Activated T-cell treated with anti-CD3 and anti-CD28 coated beads for 4 hours (primary cell): ENCODE measurements at regions not wholly inside any gene's neighbourhood (a gene's known extent, or its start where the extent isn't known, plus 50 kb on each side); places are given as distances from the start of the nearest gene placed in this dataset.
"Not testable (repeated sequence)": the region's sequence is repeated elsewhere in the genome, so short reads cannot be mapped to it uniquely, and the experiment has no call there.

ENCODE experiments used
- DNase-seq: peaks from one replicate; pipeline ENCODE4 v3.0.0-alpha.2; 2020

DNA sequence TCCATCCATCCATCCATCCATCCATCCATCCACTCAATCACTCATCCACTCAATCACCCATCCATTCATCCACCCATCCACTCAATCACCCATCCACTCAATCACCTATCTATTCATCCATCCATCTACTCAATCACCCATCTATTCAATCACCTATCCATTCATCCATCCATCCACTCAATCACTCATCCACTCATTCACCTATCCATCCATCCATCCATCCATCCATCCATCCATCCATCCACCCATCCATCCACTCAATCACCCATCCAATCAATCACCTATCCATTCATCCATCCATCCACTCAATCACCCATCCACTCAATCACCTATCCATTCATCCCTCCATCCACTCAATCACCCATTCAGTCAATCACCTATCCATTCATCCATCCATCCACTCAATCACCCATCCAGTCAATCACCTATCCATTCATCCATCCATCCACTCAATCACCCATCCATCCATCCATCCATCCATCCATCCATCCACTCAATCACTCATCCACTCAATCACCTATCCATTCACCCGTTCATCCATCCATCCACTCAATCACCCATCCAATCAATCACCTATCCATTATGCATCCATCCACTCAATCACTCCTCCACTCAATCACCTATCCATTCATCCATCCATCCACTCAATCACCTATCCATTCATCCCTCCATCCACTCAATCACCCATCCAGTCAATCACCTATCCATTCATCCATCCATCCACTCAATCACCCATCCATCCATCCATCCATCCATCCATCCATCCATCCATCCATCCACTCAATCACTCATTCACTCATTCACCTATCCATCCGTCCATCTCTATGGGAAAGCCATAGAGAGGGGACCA lies 114.7 kb upstream of the ZBTB40 start:
- DNase-seq, result not testable (repeated sequence)

DNA sequence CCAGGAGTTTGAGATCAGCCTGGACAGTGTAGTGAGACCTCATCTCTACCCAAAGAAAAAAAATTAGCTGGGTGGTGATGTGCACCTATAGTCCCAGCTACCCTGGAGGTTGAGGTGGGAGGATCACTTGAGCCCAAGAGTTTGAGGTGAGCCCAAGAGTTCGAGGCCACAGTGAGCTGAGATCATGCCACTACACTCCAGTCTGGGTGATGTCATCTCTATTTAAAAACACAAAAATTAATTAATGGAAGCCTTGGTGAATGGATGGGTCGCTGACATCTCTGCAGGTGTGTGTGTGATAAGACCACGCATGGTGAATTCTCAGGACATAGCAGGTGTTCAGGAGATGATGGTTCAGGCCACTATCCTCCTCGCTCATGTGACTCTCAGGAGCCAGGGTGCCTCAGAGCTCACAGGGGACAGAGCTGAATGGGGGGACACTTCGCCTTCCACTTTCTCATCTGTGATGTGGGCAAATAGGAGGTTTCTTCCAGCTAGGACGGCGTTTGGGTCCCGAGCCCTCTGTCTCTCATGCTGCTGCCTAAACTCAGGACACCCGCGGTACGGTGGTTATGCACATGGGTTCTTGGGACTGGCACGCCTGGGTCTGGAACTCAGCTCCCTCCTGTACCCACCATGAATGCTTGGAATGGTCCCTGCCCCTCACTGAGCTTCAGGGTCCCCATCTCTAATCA lies 113.4 kb upstream of the ZBTB40 start:
- DNase-seq, result no peak

DNA sequence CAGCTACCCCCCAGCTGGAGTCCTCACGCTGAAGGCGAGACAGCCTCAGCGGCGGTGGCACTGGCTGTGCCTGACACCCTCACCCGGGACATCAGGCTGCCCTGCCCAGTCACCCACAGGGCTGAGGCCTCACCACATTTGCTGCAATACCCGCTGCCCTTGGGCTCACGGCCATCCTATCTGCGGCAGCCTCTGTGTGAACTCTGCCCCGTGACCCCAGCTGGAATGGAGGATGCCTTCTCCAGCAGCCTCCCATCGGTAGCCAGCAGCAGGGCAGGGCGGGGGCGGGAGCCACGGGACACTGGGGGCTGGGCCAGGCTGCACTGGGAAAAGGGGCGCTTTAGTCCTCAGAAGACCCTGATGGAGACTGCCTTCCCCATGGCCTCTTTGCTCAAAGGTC lies 112.4 kb upstream of the ZBTB40 start:
- DNase-seq, result no peak

DNA sequence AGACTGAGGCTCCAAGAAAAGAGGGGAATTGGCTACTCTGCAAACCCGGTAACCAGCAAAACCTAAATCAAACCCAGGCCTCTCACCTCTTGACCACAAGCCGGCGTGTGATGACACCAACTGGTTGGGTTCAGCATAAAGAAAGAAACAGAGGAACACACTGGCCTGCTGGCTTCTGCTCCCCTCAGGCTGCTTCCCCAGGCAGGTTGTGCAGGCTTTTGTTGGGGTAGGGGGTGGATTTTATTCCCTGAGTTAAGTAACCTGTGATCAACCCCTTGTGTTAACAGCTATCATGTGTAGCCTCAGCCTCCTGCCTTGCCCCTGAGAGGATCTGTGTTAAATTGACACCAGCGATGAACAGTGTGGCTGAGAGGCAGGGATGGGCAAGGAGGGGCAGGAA lies 111.6 kb upstream of the ZBTB40 start:
- no peak for DNase-seq

DNA sequence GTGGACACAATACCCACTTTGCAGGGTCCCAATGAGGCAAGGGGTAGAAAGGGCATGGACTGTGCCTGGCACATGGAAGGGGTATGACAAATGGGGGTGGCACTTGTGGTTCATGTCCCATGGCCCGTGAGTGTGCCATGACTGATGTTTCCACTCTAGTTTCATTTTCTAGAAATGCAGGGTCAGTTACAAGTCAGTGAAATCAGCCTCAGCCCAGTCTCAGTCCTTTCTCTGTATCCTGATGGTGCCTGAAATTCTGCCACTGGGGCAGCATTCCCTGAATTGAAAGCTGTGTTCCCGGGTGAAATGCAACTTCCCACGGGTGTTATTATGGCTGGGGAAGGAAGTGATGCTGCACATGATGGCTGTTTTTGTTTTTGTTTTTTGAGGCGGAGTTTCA lies 110.8 kb upstream of the ZBTB40 start:
- no peak for DNase-seq

DNA sequence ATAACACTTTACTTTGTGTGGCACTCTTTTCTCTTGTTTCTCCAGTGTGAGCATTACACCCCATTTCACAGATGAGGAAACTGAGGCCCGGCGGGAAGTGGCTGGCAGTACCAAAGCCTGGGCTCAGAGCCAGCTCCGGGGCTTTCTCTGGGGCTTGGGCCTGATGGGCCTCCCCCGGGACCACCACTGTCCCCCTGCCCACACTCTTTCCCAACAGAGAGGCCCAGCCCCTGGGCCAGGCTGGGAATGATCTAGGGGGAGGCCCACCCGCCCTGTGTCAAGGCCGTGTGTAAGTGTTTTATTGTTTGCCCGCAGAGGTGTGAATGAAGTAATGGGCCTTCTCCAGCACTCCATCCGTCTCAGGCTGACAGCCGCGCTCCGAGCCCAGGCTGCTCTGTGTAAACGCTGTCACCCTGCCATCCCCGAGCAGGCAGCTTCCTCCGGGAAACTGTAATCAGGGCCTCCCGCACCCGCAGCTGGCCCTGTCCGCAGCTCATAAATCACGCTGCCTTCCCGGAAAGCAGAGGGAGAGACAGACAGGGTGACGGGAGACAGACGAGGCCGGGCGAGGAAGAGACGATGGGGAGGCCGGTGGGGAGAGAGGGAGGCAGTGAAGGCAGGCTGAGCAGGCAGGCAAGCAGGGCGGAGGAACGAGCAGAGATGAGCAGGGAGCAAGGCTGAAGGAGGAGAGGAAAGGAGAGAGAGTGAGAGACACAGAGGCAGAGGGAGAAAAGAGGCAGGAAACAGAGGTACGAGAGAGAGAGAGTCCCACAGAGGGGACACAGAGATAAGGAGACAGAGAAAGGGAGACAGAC lies 109.7 kb upstream of the ZBTB40 start:
- no peak for DNase-seq

DNA sequence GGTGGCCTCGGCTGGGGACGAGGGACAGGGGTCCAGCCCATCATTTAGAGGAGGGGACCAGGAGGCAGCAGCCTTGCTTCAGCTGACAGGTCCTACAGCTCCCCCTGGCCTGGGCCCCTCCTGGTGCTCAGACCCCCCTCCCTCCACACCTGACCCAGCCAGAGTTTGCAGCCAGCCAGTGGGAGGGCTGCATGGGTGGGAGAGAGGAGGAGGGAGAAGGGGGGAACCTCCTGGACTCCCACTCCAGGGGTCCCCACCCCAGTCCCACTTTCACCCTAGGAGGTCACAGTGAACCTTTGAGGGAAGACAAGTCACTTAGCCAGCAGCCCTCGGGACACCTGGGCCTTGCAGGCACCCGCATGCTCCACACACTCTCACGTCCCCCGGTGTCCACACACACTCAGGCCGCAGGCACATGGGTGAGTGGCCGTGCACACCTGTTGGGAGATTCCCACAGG lies 108.9 kb upstream of the ZBTB40 start:
- DNase-seq, result no peak

DNA sequence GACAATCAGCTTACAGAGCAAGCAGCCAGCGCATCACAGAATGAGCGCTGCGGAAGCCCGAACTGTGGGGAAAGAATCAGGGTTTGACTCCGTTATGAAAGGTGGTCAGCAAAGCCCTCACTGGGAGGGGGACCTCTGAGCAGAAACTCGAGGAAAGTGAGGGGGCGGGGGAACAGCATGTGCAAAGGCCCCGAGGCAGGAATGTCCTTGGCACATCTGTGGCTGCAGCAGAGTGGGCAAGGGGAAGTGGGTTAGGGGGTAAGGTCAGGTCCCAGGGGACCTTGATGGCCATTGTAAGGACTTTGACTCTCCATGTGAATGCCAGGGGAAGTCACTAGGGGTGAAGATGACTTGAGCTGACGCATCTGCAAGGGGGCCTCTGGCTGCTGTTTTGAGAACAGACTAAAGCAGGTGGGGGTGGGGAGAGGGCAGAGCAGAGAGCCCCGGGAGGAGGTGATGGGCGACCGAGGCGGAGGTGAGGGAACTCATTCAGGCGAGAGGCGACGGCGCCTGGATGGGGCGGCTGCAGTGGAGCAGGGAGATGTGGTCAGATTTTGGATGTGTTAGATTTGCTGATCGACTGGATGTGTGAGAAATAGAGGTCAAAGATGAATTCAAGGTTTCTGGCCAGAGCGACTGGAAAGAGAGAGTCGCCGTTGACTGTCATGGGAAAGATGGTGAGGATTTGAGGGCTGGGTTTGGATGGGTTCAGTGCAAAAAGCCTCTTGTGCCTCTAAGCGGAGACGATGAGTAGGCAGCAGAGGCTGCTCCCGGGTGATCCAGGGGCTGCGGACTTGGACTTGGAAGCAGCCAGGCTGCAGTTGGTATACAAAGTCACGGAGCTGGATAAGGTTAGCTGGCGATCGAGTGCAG lies 108.0 kb upstream of the ZBTB40 start:
- no peak for DNase-seq

DNA sequence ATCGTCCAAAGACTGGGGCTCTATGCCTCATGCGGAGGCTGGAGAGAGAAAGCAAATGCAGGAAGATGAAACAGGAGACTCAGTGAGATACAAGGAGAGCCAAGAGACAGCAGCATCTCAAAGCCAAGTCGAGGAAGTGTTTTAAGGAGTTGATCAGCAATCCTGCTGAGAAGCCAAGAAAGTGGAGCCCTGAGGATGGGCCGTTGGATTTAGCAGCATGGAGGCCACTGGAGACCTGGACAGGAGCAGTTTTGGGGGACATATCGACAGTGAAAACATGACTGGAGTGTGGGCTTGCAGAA lies 107.4 kb upstream of the ZBTB40 start:
- DNase-seq, result no peak

DNA sequence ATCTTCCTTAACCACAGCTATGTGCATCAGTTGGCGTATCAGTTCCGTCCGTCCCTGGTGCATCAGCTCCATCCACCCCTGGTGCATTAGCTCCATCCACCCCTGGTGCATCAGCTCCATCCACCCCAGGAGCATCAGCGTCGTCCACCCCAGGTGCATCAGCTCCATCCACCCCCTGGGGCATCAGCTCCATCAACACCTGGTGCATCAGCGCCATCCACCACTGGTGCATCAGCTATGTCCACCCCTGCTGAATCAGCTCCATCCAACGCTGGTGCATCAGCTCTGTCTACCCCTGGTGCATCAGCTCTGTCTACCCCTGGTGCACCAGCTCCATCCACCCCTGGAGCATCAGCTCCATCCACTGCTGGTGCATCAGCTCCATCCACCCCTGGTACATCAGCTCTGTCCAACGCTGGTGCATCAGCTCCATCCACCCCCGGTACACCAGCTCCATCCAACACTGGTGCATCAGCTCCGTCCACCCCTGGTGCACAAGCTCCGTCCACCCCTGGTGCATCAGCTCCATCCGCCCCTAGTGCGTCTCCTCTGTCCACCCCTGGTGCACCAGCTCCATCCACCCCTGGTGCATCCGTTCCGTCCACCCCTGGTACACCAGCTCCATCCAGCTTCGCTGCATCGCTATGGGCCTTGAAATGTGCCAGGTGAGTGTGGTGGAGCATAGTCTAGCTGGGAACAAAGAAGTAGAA lies 106.6 kb upstream of the ZBTB40 start:
- no peak for DNase-seq

DNA sequence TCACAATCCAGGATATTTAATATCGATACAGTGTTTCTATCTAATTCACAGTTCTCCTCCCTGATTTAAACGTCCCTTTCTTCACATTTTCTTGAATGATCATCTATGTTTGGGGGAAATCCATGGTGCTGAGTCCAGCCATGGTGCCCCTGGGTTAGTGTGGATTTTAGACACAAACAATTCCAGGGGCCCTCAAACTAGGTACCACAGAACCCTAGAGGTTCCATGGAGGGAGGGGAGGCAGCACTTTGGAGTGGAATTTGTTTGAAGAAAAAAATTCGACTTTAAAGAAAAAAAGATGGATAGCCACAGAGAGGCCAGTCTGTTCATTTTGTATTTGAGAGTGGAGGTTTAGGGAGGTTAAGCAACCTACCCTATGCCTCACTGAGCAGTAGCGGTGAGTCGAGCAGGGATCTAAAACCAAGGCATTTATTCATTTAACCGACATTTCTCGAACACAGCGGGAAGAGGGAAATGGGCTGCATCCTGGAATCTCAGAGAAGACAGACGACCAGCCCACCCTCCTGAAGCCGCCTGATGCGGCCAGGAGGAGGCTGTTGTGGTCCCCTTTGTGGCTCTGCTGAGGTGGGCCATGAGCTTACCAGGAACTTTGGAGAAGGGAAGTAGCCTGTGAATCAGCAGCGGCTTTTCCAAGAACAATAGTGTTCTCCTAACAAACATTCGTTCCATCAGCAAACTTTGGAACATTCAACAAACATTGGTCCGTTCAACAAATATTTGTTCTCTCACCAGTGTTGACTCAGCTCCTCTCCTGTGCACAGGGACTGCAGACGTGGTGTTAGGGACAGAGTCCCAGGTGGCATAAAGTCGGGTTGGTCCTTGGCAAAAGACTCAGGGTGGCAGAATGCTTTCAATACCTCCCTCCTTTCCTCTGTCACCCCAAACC lies 103.5 kb upstream of the ZBTB40 start:
- DNase-seq, result no peak

DNA sequence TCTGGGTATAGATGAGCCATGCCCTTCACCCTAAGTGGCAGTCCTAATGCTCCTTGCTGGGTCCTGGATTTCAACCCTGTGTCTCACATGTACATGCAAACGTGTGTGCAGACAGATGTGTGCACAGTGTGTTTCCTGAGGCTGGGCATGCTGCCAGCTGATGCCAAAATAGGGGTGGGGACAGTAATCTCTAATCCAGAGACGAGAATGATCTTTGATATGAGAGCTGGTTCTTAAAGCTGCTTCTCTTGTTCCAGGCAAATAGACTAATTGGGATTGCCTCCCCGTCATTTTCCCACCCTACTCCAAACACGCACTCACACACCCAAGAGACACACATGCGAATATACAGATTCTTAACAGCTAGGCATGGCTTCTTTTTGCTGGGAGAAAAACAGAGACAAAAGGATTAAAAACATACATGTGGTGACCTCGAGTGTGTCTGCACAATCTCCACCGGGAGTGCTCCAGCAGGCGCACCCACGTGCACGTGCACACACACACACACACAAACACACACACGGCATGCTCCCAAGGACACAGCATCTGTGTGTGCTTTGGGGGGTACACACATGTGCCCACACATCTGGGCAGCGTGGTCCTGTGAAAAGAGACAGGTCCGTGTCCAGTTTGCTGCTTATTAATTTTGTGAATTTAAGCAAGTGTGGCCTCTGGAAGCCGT lies 102.1 kb upstream of the ZBTB40 start:
- no peak for DNase-seq

DNA sequence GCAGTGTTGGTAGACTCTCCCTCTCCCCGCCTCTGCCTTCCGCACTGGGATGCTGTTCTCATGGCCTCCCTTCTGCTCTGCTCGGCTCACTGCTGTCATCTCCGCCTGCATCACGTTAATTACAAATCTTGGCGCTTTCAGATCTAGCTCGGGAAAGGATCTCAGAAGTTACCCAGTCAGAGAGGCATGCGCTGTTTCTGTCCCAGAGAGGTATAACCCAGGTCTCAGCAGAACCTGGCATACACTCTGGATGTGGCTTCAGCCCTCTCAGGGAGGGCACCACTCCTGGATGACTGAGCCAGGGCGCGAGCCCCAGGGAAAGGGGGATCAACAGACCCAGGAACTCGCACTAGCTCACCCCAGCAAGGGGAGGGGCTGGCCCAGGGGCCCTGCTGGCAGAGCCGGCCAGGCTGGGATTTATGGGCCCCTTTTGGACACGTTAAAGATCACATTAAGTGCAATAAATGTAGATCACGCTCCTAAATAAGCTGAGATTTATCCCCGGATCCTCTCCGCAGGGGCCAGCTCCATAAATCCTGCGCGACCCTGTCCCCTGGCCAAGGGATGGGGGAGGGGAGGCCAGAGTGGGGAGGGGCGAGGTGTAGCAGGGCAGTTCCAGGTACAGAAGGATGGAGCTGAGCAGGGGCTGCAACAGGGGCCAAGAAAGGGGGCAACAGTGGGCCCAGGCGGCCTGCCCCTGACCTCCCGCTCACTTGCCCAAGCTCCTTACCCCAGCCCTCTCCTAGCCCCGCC lies 101.3 kb upstream of the ZBTB40 start:
- DNase-seq, result no peak

DNA sequence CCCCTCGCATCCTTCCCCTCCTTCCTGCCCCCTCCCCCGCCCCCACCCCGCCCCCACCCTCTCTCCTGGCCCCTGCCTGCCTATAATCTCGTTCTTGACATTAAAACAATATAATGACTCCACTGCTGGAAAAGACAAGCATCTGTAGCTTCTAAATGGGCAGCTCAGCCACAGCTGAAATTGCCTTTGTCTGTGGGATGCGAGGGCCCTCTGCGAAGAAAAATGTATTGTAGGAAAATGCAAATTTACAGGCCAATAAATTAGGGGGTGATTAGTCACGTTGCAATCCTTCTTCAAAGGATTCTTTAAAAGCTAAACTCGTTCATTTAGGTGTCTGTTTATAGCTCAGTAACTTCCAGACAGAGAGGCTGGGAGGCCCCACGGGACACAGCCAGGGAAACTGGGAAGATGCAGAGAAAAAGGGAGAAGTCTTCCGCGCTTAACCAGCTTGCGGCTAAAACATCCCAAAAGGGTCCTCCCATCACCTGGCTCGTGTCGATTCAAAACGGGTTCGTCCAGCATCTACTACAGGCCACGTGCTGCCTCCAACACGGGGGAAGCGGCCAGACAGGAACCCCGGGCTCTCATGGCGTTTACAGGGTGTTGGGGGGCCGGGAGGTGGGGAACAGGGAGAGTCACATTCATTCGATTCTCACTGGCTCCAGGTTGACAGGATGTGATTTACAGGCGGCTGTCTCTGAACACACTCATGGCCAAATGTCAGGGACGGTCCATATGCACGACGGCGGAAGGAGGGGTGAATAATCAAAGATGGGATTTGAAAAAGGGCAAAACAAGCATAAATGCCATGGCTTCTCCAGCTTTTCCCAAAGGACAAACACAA lies 100.5 kb upstream of the ZBTB40 start:
- DNase-seq, result no peak

DNA sequence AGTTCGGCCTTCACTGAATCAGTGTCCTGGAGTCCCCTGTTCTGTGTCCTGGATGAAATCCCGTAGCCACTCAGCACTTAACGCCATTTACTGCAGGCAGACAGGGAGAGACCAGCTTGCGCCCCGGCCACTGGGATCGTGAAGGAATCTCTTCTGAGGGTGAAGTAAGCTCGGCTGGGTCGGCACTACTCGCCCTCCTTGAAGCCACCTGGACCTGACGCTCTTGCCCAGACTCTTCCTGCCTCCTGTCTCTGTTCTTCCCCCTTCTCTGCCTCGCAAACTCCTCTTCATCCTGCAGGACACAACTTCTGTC lies 99.9 kb upstream of the ZBTB40 start:
- no peak for DNase-seq

DNA sequence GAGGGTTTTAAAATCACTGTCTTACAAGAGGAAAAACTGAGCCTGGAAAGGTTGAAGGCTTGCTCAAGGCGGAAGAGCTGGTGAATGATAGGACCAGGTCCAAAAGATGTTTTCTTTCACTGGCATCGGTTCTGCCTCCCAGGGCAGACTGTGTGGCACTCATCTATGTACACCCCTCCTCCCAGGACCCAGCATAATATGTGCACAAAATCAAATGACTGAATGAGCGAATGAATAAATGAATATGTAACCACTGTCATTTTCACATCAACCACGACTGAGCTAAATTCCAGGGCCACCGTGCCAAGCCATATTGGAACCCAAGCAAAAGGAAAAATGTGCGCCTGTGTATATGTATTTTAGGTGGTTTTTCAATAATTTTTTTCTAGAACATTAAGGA lies 99.3 kb upstream of the ZBTB40 start:
- no peak for DNase-seq

DNA sequence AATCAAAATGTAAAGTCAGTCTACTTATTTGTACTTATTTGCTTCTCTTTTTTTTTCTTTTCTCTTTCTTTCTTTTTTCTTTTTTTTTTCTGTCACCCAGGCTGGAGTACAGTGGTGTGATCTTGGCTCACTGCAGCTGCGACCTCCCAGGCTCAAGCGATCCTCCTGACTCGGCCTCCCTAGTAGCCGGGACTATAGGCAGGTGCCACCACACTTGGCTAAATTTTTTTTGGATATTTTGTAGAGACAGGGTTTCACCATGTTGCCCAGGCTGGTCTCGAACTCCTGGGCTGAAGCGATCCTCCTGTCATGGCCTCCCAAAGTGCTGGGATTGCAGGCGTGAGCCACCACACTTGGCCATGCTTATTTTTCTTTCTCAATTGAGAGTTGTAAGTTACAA lies 98.8 kb upstream of the ZBTB40 start:
- no peak for DNase-seq

DNA sequence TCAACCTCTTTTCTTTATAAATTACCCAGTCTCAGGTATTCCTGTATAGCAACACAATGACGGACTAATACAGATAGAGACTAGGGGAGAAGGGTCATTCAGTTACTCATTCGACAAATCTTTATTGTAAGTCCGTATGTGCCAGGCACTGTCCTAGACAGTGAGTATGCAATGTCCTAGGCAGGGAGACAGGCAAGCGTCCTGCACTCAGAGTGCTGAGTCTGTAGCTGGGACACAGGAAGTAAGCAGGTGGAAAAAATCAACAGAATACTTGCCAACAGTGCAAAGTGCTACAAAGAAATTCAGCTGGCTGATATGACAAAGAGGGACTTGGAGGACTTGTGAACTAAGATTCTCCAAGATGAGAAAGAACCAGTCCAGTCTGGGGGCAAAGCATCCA lies 92.2 kb upstream of the ZBTB40 start:
- no peak for DNase-seq
